K562 (cell line): ENCODE measurements at regions not wholly inside any gene's neighbourhood (a gene's known extent, or its start where the extent isn't known, plus 50 kb on each side); places are given as distances from the start of the nearest gene placed in this dataset.

Source experiments
- CEBPB ChIP-seq: fragments of 450-650 bp; IDR thresholded peaks from 2 replicates; pipeline ENCODE4 v1.6.1; 2016; ENCODE audit warnings: missing genetic modification characterization, missing compliant biosample characterization
- EGR1 ChIP-seq: fragments of 450-650 bp; conservative IDR thresholded peaks from 2 replicates; pipeline ENCODE4 v1.6.1; 2017; ENCODE audit warnings: mild to moderate bottlenecking
- HNRNPL ChIP-seq: fragments of 200-400 bp; formaldehyde crosslinking; IDR thresholded peaks from 2 replicates; pipeline ENCODE4 v1.6.1; 2017; ENCODE audit warnings: low read depth, mild to moderate bottlenecking, low read length
- IRF2 ChIP-seq: sonication (generic); formaldehyde crosslinking; IDR thresholded peaks from 2 replicates; pipeline ENCODE4 v1.8.1; 2022; ENCODE audit warnings: mild to moderate bottlenecking, missing genetic modification reagents
- KLF1 ChIP-seq: fragments of 450-650 bp; IDR thresholded peaks from 2 replicates; pipeline ENCODE4 v1.6.1; 2016; ENCODE audit warnings: missing genetic modification characterization, missing compliant biosample characterization
- POLR2AphosphoS5 ChIP-seq: IDR thresholded peaks from 2 replicates; pipeline ENCODE4 v1.6.1; 2011; ENCODE audit warnings: mild to moderate bottlenecking, low read depth, low read length, moderate library complexity; ENCODE audit not compliant: control insufficient read depth, insufficient read depth
- RNF2 ChIP-seq: sonication (generic); IDR thresholded peaks from 2 replicates; pipeline ENCODE4 v1.6.1; 2016
- SREBF2 ChIP-seq: sonication (generic); formaldehyde crosslinking; IDR thresholded peaks from 2 replicates; pipeline ENCODE4 v1.4.0; 2020; ENCODE audit warnings: mild to moderate bottlenecking, missing genetic modification reagents
- ZNF76 ChIP-seq: fragments of 250-450 bp; sonication (Bioruptor Pico); IDR thresholded peaks from 2 replicates; pipeline ENCODE4 v1.4.0; 2020; ENCODE audit warnings: mild to moderate bottlenecking, moderate library complexity, borderline replicate concordance
- TF ChIP-seq, protein P1 (sequence below): sonication (generic); formaldehyde crosslinking; IDR thresholded peaks from 2 replicates; pipeline ENCODE4 v1.5.0; 2020; ENCODE audit warnings: missing genetic modification reagents
- TF ChIP-seq, protein P2 (sequence below), 3 experiments: IDR thresholded peaks in 2 of 3; conservative IDR thresholded peaks in 1 of 3; 2 replicates each; pipeline ENCODE4 v1.5.1; 2011 to 2012; ENCODE audit warnings: low read length in 3 of 3, mild to moderate bottlenecking in 3 of 3, control low read depth in 2 of 3, improper control_type of control experiment in 1 of 3, inconsistent platforms in 1 of 3, low read depth in 1 of 3, mixed read lengths in 1 of 3, moderate library complexity in 1 of 3; ENCODE audit not compliant: insufficient read depth in 2 of 3

DNA sequence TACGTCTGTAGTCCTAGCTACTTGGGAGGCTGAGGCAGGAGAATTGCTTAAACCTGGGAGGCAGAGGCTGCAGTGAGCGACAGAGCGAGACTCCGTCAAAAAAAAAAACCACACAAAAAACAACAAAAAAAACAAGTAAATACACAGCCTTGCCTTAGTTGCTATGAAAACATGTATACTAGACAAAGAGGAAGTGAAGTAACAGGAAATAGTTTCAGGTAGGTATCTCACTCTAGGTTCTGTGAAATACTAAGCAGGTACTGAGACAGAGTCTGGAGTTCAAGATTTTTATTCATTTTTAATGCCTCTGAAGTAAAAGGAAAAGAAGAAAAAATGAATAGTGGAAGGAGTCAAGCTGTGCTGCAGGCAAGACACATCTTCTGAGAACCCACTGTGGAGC lies 687.9 kb upstream of the RGMB start:
- TF ChIP-seq SREBF2 (CRISPR knock-in tag) (no peak), ZNF76 (CRISPR knock-in tag) (no peak), CEBPB (tag) (no peak), EGR1 (no peak), RNF2 (no peak), KLF1 (tag) (no peak), IRF2 (CRISPR knock-in tag) (no peak), HNRNPL (no peak), POLR2AphosphoS5 (no peak)
- TF ChIP-seq, protein P1, sequence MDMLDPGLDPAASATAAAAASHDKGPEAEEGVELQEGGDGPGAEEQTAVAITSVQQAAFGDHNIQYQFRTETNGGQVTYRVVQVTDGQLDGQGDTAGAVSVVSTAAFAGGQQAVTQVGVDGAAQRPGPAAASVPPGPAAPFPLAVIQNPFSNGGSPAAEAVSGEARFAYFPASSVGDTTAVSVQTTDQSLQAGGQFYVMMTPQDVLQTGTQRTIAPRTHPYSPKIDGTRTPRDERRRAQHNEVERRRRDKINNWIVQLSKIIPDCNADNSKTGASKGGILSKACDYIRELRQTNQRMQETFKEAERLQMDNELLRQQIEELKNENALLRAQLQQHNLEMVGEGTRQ, result no peak
- TF ChIP-seq, protein P2, sequence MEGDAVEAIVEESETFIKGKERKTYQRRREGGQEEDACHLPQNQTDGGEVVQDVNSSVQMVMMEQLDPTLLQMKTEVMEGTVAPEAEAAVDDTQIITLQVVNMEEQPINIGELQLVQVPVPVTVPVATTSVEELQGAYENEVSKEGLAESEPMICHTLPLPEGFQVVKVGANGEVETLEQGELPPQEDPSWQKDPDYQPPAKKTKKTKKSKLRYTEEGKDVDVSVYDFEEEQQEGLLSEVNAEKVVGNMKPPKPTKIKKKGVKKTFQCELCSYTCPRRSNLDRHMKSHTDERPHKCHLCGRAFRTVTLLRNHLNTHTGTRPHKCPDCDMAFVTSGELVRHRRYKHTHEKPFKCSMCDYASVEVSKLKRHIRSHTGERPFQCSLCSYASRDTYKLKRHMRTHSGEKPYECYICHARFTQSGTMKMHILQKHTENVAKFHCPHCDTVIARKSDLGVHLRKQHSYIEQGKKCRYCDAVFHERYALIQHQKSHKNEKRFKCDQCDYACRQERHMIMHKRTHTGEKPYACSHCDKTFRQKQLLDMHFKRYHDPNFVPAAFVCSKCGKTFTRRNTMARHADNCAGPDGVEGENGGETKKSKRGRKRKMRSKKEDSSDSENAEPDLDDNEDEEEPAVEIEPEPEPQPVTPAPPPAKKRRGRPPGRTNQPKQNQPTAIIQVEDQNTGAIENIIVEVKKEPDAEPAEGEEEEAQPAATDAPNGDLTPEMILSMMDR (IDR thresholded peaks at IDR 0.05 in 2 of 3, conservative IDR thresholded peaks at IDR 0.05 in 1 of 3; ENCODE audit: insufficient read depth in 2 of 3, low read depth in 1 of 3, low read length in 3 of 3), result no peak
